Mesodermal cell (in vitro differentiated cells): ENCODE measurements at regions not wholly inside any gene's neighbourhood (a gene's known extent, or its start where the extent isn't known, plus 50 kb on each side); places are given as distances from the start of the nearest gene placed in this dataset.
"Not testable (repeated sequence)": the region's sequence is repeated elsewhere in the genome, so short reads cannot be mapped to it uniquely, and the experiment has no call there.

Source experiments
- H3K27ac ChIP-seq: 2 replicates; pipeline ENCODE4 v1.7.0; 2013; ENCODE audit warnings: mild to moderate bottlenecking, low read depth, low read length, moderate library complexity; ENCODE audit not compliant: severe bottlenecking
- H3K36me3 ChIP-seq: 2 replicates; pipeline ENCODE4 v1.7.1; 2013; ENCODE audit warnings: mild to moderate bottlenecking, low read length, moderate library complexity; ENCODE audit not compliant: control insufficient read depth, insufficient read depth
- H3K4me1 ChIP-seq: one replicate; pipeline ENCODE4 v1.7.1; 2013; ENCODE audit warnings: mild to moderate bottlenecking, low read length; ENCODE audit not compliant: insufficient read depth, control insufficient read depth, poor library complexity, severe bottlenecking
- H3K4me3 ChIP-seq: 2 replicates; pipeline ENCODE4 v1.7.0; 2013; ENCODE audit warnings: low read length, control low read depth, mild to moderate bottlenecking; ENCODE audit not compliant: insufficient read depth, poor library complexity, severe bottlenecking; ENCODE audit errors: extremely low read depth
- H3K9me3 ChIP-seq: 2 replicates; pipeline ENCODE4 v1.7.1; 2013; ENCODE audit warnings: mild to moderate bottlenecking, low read length, moderate library complexity; ENCODE audit not compliant: control insufficient read depth
- WGBS, 2 experiments: methylation state at CpG; one replicate each; pipeline ENCODE4 v1.1.5; 2013; ENCODE audit warnings: missing lambda C conversion rate in 2 of 2; ENCODE audit not compliant: insufficient coverage in 2 of 2; 5-methylcytosine and 5-hydroxymethylcytosine counted together

GRCh38 chr13:38462605-38463004 lies 113.0 kb downstream of the UFM1 start:
- Histone ChIP-seq H3K9me3 (no peaks in the 10 kb centered on the region), H3K27ac (no peak overlapping the region), H3K36me3 (no peaks in the 10 kb centered on the region), H3K4me3 (no peak overlapping the region), H3K4me1 (no peaks in the 10 kb centered on the region)
- WGBS, 2 experiments: 89 to 93% methylated on average over 6 of the region's 7 CpGs

GRCh38 chr13:38463048-38463447 lies 113.4 kb downstream of the UFM1 start:
- Histone ChIP-seq H3K9me3 (no peaks in the 10 kb centered on the region), H3K4me1 (no peaks in the 10 kb centered on the region), H3K36me3 (no peaks in the 10 kb centered on the region), H3K27ac (no peak overlapping the region), H3K4me3 (no peak overlapping the region)
- WGBS, 2 experiments: 86% methylated on average over 1 of the region's 3 CpGs; no CpG with 5 or more reads in 1 of the 2 experiments

DNA sequence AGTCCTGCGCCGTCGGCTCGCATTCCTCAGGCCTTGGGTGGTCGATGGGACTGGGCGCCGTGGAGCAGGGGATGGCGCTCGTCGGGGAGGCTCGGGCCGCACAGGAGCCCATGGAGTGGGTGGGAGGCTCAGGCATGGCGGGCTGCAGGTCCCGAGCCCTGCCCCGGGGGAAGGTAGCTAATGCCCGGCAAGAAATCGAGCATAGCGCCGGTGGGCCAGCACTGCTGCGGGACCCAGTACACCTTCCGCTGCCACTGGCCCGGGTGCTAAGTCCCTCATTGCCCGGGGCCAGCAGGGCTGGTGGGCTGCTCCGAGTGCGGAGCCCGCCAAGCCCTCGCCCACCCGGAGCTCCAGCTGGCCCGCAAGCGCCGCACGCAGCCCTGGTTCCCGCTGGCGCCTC lies 122.8 kb downstream of the UFM1 start:
- H3K9me3 ChIP-seq, H3K36me3 ChIP-seq, H3K4me3 ChIP-seq, H3K4me1 ChIP-seq, H3K27ac ChIP-seq: not testable (repeated sequence)
- 91 to 95% methylated on average over 13 to 22 of the region's 34 CpGs for WGBS, 2 experiments

DNA sequence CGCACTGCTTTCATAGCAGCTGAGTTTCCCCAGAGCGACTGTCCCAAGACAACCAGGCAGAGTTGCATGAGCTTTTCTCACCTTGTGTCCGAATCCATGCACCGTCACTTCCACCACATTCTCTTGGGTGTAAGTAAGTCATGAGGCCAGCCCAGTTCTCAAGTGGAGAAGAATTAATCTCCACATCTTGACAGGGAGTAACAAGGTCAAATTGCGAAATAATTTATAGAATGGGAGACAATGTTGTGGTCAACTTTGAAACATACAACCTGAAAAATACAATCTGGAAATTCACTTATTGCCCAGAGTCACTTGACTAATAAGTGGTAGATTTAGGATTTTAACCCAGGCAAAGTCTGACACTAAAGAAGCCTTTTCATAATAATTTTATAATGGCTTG lies 123.7 kb downstream of the UFM1 start:
- no peak overlapping the region for H3K27ac ChIP-seq
- H3K4me3 ChIP-seq: no peak overlapping the region
- H3K9me3 ChIP-seq: no peaks in the 10 kb centered on the region
- no peaks in the 10 kb centered on the region for H3K36me3 ChIP-seq
- 98 to 100% methylated on average over 2 to 4 of the region's 5 CpGs for WGBS, 2 experiments
- H3K4me1 ChIP-seq: no peaks in the 10 kb centered on the region

DNA sequence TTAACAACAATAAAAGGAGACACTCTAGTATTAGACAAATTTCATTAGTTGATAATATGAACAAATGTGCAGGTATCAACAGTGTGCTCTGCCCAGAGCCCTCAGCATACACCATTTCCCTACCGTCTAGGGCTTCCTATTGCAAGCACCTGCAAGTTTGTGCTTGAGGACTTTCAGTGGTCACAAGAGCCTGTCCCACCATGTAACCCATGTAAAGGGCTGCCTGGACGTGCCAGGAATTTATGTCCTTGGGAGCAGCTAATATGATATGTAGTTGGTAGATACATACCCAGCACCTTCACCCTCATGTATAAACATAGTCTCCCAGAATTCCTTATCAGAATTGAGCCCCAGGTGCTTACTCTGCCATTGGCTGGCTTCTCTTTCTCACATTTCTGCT lies 128.0 kb downstream of the UFM1 start:
- Histone ChIP-seq H3K4me3 (no peak overlapping the region), H3K27ac (no peak overlapping the region), H3K36me3 (no peaks in the 10 kb centered on the region), H3K4me1 (no peaks in the 10 kb centered on the region), H3K9me3 (no peaks in the 10 kb centered on the region)
- 83 to 100% methylated on average over 1 of the region's 2 CpGs for WGBS, 2 experiments

GRCh38 chr13:38483623-38484022 lies 134.0 kb downstream of the UFM1 start:
- Histone ChIP-seq H3K9me3 (no peaks in the 10 kb centered on the region), H3K4me1 (no peaks in the 10 kb centered on the region), H3K27ac (no peak overlapping the region), H3K36me3 (no peaks in the 10 kb centered on the region), H3K4me3 (no peak overlapping the region)
- WGBS, 2 experiments: no CpG with 5 or more reads among the region's 1 CpG

- 100% methylated on average over 1 of the region's 3 CpGs; no CpG with 5 or more reads in 1 of the 2 experiments for WGBS, 2 experiments
- H3K9me3 ChIP-seq: no peaks in the 10 kb centered on the region
- no peaks in the 10 kb centered on the region for H3K4me1 ChIP-seq
- no peaks in the 10 kb centered on the region for H3K36me3 ChIP-seq
- no peak overlapping the region for H3K4me3 ChIP-seq
- H3K27ac ChIP-seq: no peak overlapping the region
These were observed 141.0 kb downstream of the UFM1 start for GRCh38 chr13:38490657-38491056.

GRCh38 chr13:38494445-38494844 lies 144.8 kb downstream of the UFM1 start:
- Histone ChIP-seq H3K36me3 (no peaks in the 10 kb centered on the region), H3K27ac (no peak overlapping the region), H3K4me1 (no peaks in the 10 kb centered on the region), H3K9me3 (peaks cover 5% of the 10 kb centered on the region), H3K4me3 (no peak overlapping the region)
- 86 to 100% methylated on average over 1 of the region's 2 CpGs for WGBS, 2 experiments

DNA sequence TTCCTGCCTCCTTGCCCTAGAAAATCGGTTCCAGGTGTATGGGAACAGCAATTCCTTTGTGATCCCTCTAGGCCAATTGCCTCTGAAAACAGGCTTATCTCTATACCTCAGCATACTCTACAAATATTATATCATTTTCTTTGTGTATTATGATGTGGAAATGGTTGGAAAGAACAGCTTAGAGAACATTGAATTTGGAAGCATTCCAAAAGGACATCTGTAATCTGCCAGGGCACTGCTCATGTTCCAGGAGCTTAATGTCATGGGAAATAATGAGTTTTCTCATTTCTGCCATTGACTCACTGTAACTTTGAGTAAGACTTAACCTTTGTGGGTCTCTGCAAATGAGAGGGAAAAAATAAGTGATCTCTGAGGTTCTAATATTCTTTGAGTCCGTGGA lies 147.3 kb downstream of the UFM1 start:
- H3K4me1 ChIP-seq: no peaks in the 10 kb centered on the region
- WGBS, 2 experiments: 83 to 93% methylated on average over 1 to 2 of the region's 2 CpGs
- H3K4me3 ChIP-seq: no peak overlapping the region
- peaks cover 5% of the 10 kb centered on the region for H3K9me3 ChIP-seq
- no peaks in the 10 kb centered on the region for H3K36me3 ChIP-seq
- H3K27ac ChIP-seq: no peak overlapping the region

GRCh38 chr13:38498271-38498670 lies 148.6 kb downstream of the UFM1 start:
- Histone ChIP-seq H3K36me3 (no peaks in the 10 kb centered on the region), H3K9me3 (peaks cover 5% of the 10 kb centered on the region), H3K4me3 (no peak overlapping the region), H3K27ac (no peak overlapping the region), H3K4me1 (no peaks in the 10 kb centered on the region)
- 95 to 100% methylated on average over 2 to 4 of the region's 5 CpGs for WGBS, 2 experiments

DNA sequence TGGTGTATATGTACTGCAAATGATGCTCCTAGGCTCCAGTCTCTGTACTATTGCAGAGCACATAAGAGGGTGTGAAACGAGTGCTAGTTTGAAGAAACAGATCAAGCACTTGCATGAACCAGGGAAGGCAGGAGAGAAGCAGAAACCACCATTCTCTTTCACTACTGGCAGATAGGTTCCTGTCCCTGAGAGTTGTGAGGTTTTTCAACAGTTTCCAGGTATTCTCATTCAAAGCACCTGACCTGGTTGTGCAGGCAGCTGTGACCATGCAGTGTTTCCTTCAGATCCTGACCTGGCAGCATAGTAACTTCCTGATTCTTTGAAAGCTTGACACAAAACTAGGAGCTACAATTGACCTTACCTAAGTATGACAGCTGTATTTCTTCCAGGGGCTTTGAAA lies 164.9 kb downstream of the UFM1 start:
- Histone ChIP-seq H3K4me3 (no peak overlapping the region), H3K4me1 (no peaks in the 10 kb centered on the region), H3K27ac (no peak overlapping the region), H3K36me3 (no peaks in the 10 kb centered on the region), H3K9me3 (peaks cover 2% of the 10 kb centered on the region)
- WGBS, 2 experiments: 71 to 86% methylated on average over 1 of the region's 1 CpG
